K562 (cell line): ENCODE measurements at regions not wholly inside any gene's neighbourhood (a gene's known extent, or its start where the extent isn't known, plus 50 kb on each side); places are given as distances from the start of the nearest gene placed in this dataset.

ENCODE experiments used
- ATAC-seq: fragments of 200-7000 bp; cut with Tn5 transposase; 3 replicates; pipeline ENCODE4 v1.9.1; 2020; ENCODE audit warnings: moderate library complexity
- BruUV-seq: library from RNA; stranded (reverse); fragments of 400-500 nt; replicated peaks from 2 replicates; lab custom pipeline; 2021; lab: Mats Ljungman, UMichigan
- CTCF ChIA-PET: fragments of 300-600 bp; formaldehyde crosslinking; extraction: SDS; loops from one replicate; lab custom pipeline; 2021; ENCODE audit warnings: low intra/inter-chr PET ratio; lab: Yijun Ruan, JAX
- POLR2A ChIA-PET: fragments of 300-600, 350-650 bp; sonication (Branson Sonifier 250); formaldehyde crosslinking; extraction: SDS; loops from one replicate; lab custom pipeline; 2021; ENCODE audit warnings: antibody characterized with exemption, inconsistent platforms; lab: Yijun Ruan, JAX
- DNase-seq, 4 experiments: peaks; one replicate each; pipeline versions ENCODE4 v3.0.0 to v3.0.0-alpha.2; 2011 to 2018; ENCODE audit warnings: low spot score in 3 of 4, mixed read lengths in 3 of 4; ENCODE audit errors: extremely low read depth in 1 of 4
- FAIRE-seq: peaks from 2 replicates; lab custom pipeline; 2011; peaks lifted over from hg19 to GRCh38; lab: Jason Lieb, UNC
- H2AFZ ChIP-seq: 2 replicates; pipeline ENCODE4 v1.6.0; 2011; ENCODE audit warnings: low read depth, low read length, control low read depth, inconsistent platforms
- H3K27ac ChIP-seq: fragments of 200-600 bp; 3 replicates; pipeline ENCODE4 v1.8.0; 2011; ENCODE audit warnings: low read depth, mild to moderate bottlenecking, control low read depth, inconsistent platforms, low read length, moderate library complexity, mixed read lengths; ENCODE audit errors: extremely low read depth
- H3K27me3 ChIP-seq, 2 experiments: fragments of 300-600 bp in 1 of 2; 2 replicates in 1 of 2; 3 replicates in 1 of 2; pipeline versions ENCODE4 v1.6.0 to v1.8.0; 2011; ENCODE audit warnings: inconsistent platforms in 2 of 2, low read length in 2 of 2, mild to moderate bottlenecking in 1 of 2, mixed read lengths in 1 of 2, moderate library complexity in 1 of 2; ENCODE audit not compliant: control insufficient read depth in 2 of 2, insufficient read depth in 2 of 2
- H3K36me3 ChIP-seq: fragments of 300-600 bp; 3 replicates; pipeline ENCODE4 v1.8.0; 2011; ENCODE audit warnings: mild to moderate bottlenecking, low read length, inconsistent platforms; ENCODE audit not compliant: control insufficient read depth, insufficient read depth
- H3K4me1 ChIP-seq, 2 experiments: fragments of 200-600 bp in 1 of 2; replicated peaks in 1 of 2; 2 replicates in 1 of 2; 3 replicates in 1 of 2; pipeline versions ENCODE4 v1.5.1 to v1.8.0; 2011; ENCODE audit warnings: inconsistent platforms in 2 of 2, low read length in 2 of 2, mild to moderate bottlenecking in 1 of 2, mixed read lengths in 1 of 2, moderate library complexity in 1 of 2; ENCODE audit not compliant: control insufficient read depth in 2 of 2, insufficient read depth in 2 of 2
- H3K4me2 ChIP-seq: 2 replicates; pipeline ENCODE4 v1.6.1; 2011; ENCODE audit warnings: low read length, control low read depth, inconsistent platforms, mixed read lengths; ENCODE audit not compliant: insufficient read depth
- H3K4me3 ChIP-seq: fragments of 200-600 bp; sonication (generic), shearing (Covaris generic); 2 replicates; pipeline ENCODE4 v1.5.1; 2016; ENCODE audit warnings: control low read depth, inconsistent platforms
- H3K79me2 ChIP-seq: fragments of 200-600 bp; 3 replicates; pipeline ENCODE4 v1.8.0; 2011; ENCODE audit warnings: low read length, inconsistent platforms; ENCODE audit not compliant: control insufficient read depth, insufficient read depth
- H3K9ac ChIP-seq, 2 experiments: 2 replicates each; pipeline versions ENCODE4 v1.6.0 to v1.6.1; 2011; ENCODE audit warnings: low read depth in 2 of 2, low read length in 2 of 2, control low read depth in 1 of 2, inconsistent platforms in 1 of 2, mild to moderate bottlenecking in 1 of 2, mixed read lengths in 1 of 2; ENCODE audit not compliant: insufficient read depth in 1 of 2
- H3K9me1 ChIP-seq: one replicate; pipeline ENCODE4 v1.6.0; 2011; ENCODE audit warnings: inconsistent platforms, mild to moderate bottlenecking, low read length, moderate library complexity; ENCODE audit not compliant: control insufficient read depth, insufficient read depth
- H3K9me3 ChIP-seq: replicated peaks from 2 replicates; pipeline ENCODE4 v1.5.1; 2011; ENCODE audit warnings: low read depth, low read length, inconsistent platforms; ENCODE audit not compliant: control insufficient read depth, insufficient read depth
- H4K20me1 ChIP-seq: replicated peaks from 2 replicates; pipeline ENCODE4 v1.6.1; 2011; ENCODE audit warnings: low read length, inconsistent platforms, mixed read lengths; ENCODE audit not compliant: control insufficient read depth, insufficient read depth
- AFF1 ChIP-seq, 2 experiments: fragments of 450-650 bp; IDR thresholded peaks; 2 replicates each; pipeline ENCODE4 v1.6.1; 2018; ENCODE audit warnings: mild to moderate bottlenecking in 2 of 2, low read depth in 1 of 2; ENCODE audit not compliant: partially characterized antibody in 2 of 2
- ARNT ChIP-seq, 2 experiments: fragments of 450-650 bp; IDR thresholded peaks; 2 replicates each; pipeline ENCODE4 v1.6.1; 2016; ENCODE audit warnings: mild to moderate bottlenecking in 1 of 2
- CTCFL ChIP-seq: IDR thresholded peaks from 2 replicates; pipeline ENCODE4 v1.6.1; 2011; ENCODE audit warnings: borderline replicate concordance, low read depth, mild to moderate bottlenecking, moderate library complexity, low read length; ENCODE audit not compliant: insufficient read depth, poor library complexity, severe bottlenecking
- ELF4 ChIP-seq: fragments of 450-650 bp; formaldehyde crosslinking; IDR thresholded peaks from 2 replicates; pipeline ENCODE4 v1.4.0; 2022; ENCODE audit warnings: missing genetic modification characterization
- HSF4 ChIP-seq: fragments of 250-450 bp; sonication (Bioruptor Pico); IDR thresholded peaks from 2 replicates; pipeline ENCODE4 v2.1.2; 2022; ENCODE audit warnings: mild to moderate bottlenecking, moderate library complexity, borderline replicate concordance
- NFE2L1 ChIP-seq: fragments of 450-650 bp; IDR thresholded peaks from 2 replicates; pipeline ENCODE4 v1.6.1; 2016; ENCODE audit warnings: missing genetic modification characterization, low read depth, mild to moderate bottlenecking, missing compliant biosample characterization, moderate library complexity, borderline replicate concordance
- STAT5B ChIP-seq: fragments of 250-450 bp; sonication (Bioruptor Pico); IDR thresholded peaks from 2 replicates; pipeline ENCODE4 v1.8.0; 2021; ENCODE audit warnings: mild to moderate bottlenecking, inconsistent platforms
- ZNF280B ChIP-seq: fragments of 250-450 bp; sonication (Bioruptor Pico); IDR thresholded peaks from 2 replicates; pipeline ENCODE4 v1.5.1; 2021; ENCODE audit warnings: mild to moderate bottlenecking
- WGBS: fragments of 100-300 bp; shearing (Covaris generic); methylation state at CpG from one replicate; pipeline ENCODE4 v1.1.6; 2016; ENCODE audit warnings: low coverage, mixed read lengths; ENCODE audit not compliant: insufficient coverage; ENCODE audit errors: missing lambda C conversion rate; 5-methylcytosine and 5-hydroxymethylcytosine counted together
- in situ Hi-C: fragments of 300-500 bp; cut with MboI; formaldehyde crosslinking; loops from 4 replicates; pipeline ENCODE4 v1.15.0; 2018; ENCODE audit warnings: inconsistent platforms, mixed read lengths
- intact Hi-C: fragments of 100-400 bp; cut with micrococcal nuclease; formaldehyde crosslinking; loops from 2 replicates; pipeline ENCODE4 v1.14.2; 2022
- TF ChIP-seq, protein P1 (sequence below): fragments of 150-350 bp; conservative IDR thresholded peaks from 2 replicates; pipeline ENCODE4 v1.6.1; 2014; ENCODE audit warnings: low read length

GRCh38 chr3:56861511-56861910 is 59.8 kb upstream of the ARHGEF3 start:
- intact Hi-C loops, result no loop called here
- Histone ChIP-seq H2AFZ (no peak overlapping the region), H3K27me3 (no peaks in the 10 kb centered on the region; a peak in 1 of 5 replicates), H3K9ac (no peak overlapping the region), H3K9me1 (no peaks in the 10 kb centered on the region), H3K36me3 (no peaks in the 10 kb centered on the region), H3K4me3 (no peak overlapping the region), H3K79me2 (no peaks in the 10 kb centered on the region), H3K4me1 (no peaks in the 10 kb centered on the region), H3K27ac (no peak overlapping the region), H3K4me2 (no peak overlapping the region), H3K9me3 (no peaks in the 10 kb centered on the region), H4K20me1 (no peaks in the 10 kb centered on the region)
- WGBS, result 0% methylated on average over 3 of the region's 3 CpGs
- DNase-seq (no peak), ATAC-seq (no peak), FAIRE-seq (no peak)
- POLR2A ChIA-PET, result no interaction called here
- CTCF ChIA-PET, result no interaction called here
- in situ Hi-C loops, result no loop called here
- no TSS peak for BruUV-seq
- TF ChIP-seq, protein P1, sequence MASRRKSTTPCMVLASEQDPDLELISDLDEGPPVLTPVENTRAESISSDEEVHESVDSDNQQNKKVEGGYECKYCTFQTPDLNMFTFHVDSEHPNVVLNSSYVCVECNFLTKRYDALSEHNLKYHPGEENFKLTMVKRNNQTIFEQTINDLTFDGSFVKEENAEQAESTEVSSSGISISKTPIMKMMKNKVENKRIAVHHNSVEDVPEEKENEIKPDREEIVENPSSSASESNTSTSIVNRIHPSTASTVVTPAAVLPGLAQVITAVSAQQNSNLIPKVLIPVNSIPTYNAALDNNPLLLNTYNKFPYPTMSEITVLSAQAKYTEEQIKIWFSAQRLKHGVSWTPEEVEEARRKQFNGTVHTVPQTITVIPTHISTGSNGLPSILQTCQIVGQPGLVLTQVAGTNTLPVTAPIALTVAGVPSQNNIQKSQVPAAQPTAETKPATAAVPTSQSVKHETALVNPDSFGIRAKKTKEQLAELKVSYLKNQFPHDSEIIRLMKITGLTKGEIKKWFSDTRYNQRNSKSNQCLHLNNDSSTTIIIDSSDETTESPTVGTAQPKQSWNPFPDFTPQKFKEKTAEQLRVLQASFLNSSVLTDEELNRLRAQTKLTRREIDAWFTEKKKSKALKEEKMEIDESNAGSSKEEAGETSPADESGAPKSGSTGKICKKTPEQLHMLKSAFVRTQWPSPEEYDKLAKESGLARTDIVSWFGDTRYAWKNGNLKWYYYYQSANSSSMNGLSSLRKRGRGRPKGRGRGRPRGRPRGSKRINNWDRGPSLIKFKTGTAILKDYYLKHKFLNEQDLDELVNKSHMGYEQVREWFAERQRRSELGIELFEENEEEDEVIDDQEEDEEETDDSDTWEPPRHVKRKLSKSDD, result no peak
- TF ChIP-seq ZNF280B (CRISPR knock-in tag), result no peak
- no peak for TF ChIP-seq NFE2L1 (tag)
- TF ChIP-seq CTCFL, result no peak
- TF ChIP-seq AFF1 (IDR thresholded peaks at IDR 0.05; ENCODE audit: low read depth in 1 of 2, partially characterized antibody in 2 of 2), result no peak
- TF ChIP-seq STAT5B, result no peak
- no peak for TF ChIP-seq HSF4 (CRISPR knock-in tag)
- TF ChIP-seq ELF4 (CRISPR knock-in tag), result no peak
- TF ChIP-seq ARNT (IDR thresholded peaks at IDR 0.05), result no peak
